Activated T-cell treated with anti-CD3 and anti-CD28 coated beads, Interleukin-2, amount 50 U/mL, for 72 hours (primary cell): ENCODE measurements at regions not wholly inside any gene's neighbourhood (a gene's known extent, or its start where the extent isn't known, plus 50 kb on each side); places are given as distances from the start of the nearest gene placed in this dataset.

Experiments
- ATAC-seq, 2 donors: fragments of 150-1000 bp; cut with Tn5 transposase; replicated peaks in 1 of 2; 2 replicates each; pipeline ENCODE4 v1.10.0; 2021; ENCODE audit warnings: moderate library complexity in 2 of 2, mild to moderate bottlenecking in 1 of 2
- DNase-seq, 2 donors: peaks; one replicate each; pipeline ENCODE4 v3.0.0; 2021 to 2022; ENCODE audit warnings: mixed read lengths in 1 of 2
- H3K27ac Mint-ChIP-seq: one replicate; pipeline ENCODE4 v1.8.0; 2022; ENCODE audit warnings: mild to moderate bottlenecking, moderate library complexity, mixed read lengths
- H3K27me3 Mint-ChIP-seq: one replicate; pipeline ENCODE4 v1.8.0; 2022; ENCODE audit warnings: low read depth, mixed read lengths
- H3K36me3 Mint-ChIP-seq, 2 donors: one replicate each; pipeline ENCODE4 v1.8.0; 2022; ENCODE audit warnings: mixed read lengths in 2 of 2, mild to moderate bottlenecking in 1 of 2; ENCODE audit not compliant: insufficient read depth in 2 of 2
- H3K4me1 Mint-ChIP-seq: one replicate; pipeline ENCODE4 v1.8.0; 2022; ENCODE audit warnings: low read depth, mixed read lengths
- H3K4me3 Mint-ChIP-seq, 2 donors: one replicate each; pipeline ENCODE4 v1.8.0; 2022; ENCODE audit warnings: mild to moderate bottlenecking in 2 of 2, mixed read lengths in 2 of 2, moderate library complexity in 2 of 2
- H3K9me3 Mint-ChIP-seq, 2 donors: one replicate each; pipeline ENCODE4 v1.8.0; 2022; ENCODE audit warnings: mixed read lengths in 2 of 2

- H3K4me3 Mint-ChIP-seq: no peak overlapping the region
- no peak overlapping the region for H3K27ac Mint-ChIP-seq
- no peak for ATAC-seq
- no peaks in the 10 kb centered on the region for H3K27me3 Mint-ChIP-seq
- no peak for DNase-seq
- H3K4me1 Mint-ChIP-seq: no peaks in the 10 kb centered on the region
- H3K36me3 Mint-ChIP-seq: peaks cover 0 to 2% of the 10 kb centered on the region in 2 donors
- H3K9me3 Mint-ChIP-seq: peaks cover 2 to 14% of the 10 kb centered on the region in 2 donors
Measured at GRCh38 chr2:4139731-4140130, 436.4 kb downstream of the DCDC2C start.

DNA sequence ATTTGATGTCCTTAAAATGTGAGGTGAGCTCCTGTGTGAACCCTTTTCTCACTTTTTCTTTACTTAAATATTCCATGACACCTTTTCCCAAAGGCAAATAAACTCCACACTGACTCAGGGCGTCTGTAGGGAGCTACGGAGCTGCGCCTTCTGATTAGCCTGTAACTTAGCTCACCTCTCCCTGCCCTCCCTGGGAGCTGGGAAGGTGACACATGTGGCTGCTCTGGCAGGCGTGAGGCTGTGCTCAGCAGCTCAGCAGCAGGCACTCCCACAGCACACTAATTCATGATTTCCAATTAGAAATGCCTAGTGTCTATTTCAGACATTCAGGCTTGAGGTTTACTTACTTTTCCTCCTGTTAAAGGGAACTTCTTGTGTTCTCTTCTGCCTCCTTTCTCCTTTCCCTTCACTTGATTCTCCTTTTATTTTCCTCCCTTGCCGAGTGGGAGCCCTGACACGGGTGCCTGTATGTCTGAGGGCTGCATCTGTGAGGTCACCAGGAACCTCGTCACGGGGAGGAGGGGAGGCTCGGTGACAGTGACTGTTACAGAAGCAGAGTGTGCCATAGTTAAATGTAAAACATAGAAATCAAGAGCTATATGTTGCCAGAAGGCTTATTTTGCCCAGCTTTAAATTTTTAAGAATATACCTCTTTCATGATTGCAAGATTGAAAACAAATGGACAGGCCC lies 437.1 kb downstream of the DCDC2C start:
- ATAC-seq: no peak
- H3K4me1 Mint-ChIP-seq: no peaks in the 10 kb centered on the region
- peaks cover 2 to 14% of the 10 kb centered on the region in 2 donors for H3K9me3 Mint-ChIP-seq
- H3K36me3 Mint-ChIP-seq: peaks cover 0 to 2% of the 10 kb centered on the region in 2 donors
- no peaks in the 10 kb centered on the region for H3K27me3 Mint-ChIP-seq
- H3K4me3 Mint-ChIP-seq: no peak overlapping the region
- no peak for DNase-seq
- H3K27ac Mint-ChIP-seq: no peak overlapping the region

DNA sequence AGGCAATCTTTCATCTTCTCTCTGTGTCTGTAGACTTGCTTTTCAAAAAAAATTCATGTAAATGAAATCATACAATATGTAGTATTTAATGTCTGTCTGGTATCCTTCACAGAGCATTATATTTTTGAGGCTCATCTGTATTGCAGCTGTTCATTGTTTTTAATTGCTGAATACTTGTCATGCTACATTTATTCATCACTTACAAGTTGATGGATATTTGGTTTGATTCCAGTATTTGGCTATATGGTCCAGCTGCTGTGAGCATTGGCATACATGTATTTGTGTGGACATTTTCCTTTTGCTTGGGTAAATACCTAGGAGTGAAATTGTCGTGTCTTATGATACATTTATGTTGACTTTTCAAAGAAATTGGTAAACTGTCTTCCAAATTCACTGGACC lies 441.4 kb downstream of the DCDC2C start:
- no peak for DNase-seq
- no peaks in the 10 kb centered on the region for H3K27me3 Mint-ChIP-seq
- H3K27ac Mint-ChIP-seq: no peak overlapping the region
- no peaks in the 10 kb centered on the region for H3K4me1 Mint-ChIP-seq
- peaks cover 0 to 2% of the 10 kb centered on the region in 2 donors for H3K36me3 Mint-ChIP-seq
- ATAC-seq: no peak
- no peak overlapping the region for H3K4me3 Mint-ChIP-seq
- H3K9me3 Mint-ChIP-seq: peaks cover 0 to 7% of the 10 kb centered on the region in 2 donors

- Mint-ChIP-seq H3K9me3 (peaks cover 2 to 8% of the 10 kb centered on the region in 2 donors), H3K27ac (no peak overlapping the region), H3K4me1 (no peaks in the 10 kb centered on the region), H3K4me3 (no peak overlapping the region), H3K27me3 (no peaks in the 10 kb centered on the region), H3K36me3 (no peaks in the 10 kb centered on the region)
- DNase-seq (no peak), ATAC-seq (no peak)
Measured at GRCh38 chr2:4151521-4151920, 448.1 kb downstream of the DCDC2C start.

GRCh38 chr2:4152051-4152450 lies 448.7 kb downstream of the DCDC2C start:
- peaks cover 2 to 8% of the 10 kb centered on the region in 2 donors for H3K9me3 Mint-ChIP-seq
- no peak for DNase-seq

GRCh38 chr2:4168834-4169233 lies 465.5 kb downstream of the DCDC2C start:
- H3K27me3 Mint-ChIP-seq: no peaks in the 10 kb centered on the region
- ATAC-seq (no peak), DNase-seq (no peak)
- no peak overlapping the region for H3K4me3 Mint-ChIP-seq
- peaks cover 2 to 11% of the 10 kb centered on the region in 2 donors for H3K36me3 Mint-ChIP-seq
- H3K9me3 Mint-ChIP-seq: peaks cover 14 to 16% of the 10 kb centered on the region in 2 donors
- no peak overlapping the region for H3K27ac Mint-ChIP-seq
- no peaks in the 10 kb centered on the region for H3K4me1 Mint-ChIP-seq

More at GRCh38 chr2:4152051-4152450, 448.7 kb downstream of the DCDC2C start:
- no peaks in the 10 kb centered on the region for H3K4me1 Mint-ChIP-seq
- no peak overlapping the region for H3K4me3 Mint-ChIP-seq
- no peak overlapping the region for H3K27ac Mint-ChIP-seq
- H3K36me3 Mint-ChIP-seq: no peaks in the 10 kb centered on the region
- H3K27me3 Mint-ChIP-seq: no peaks in the 10 kb centered on the region
- no peak for ATAC-seq

GRCh38 chr2:4174796-4175195 lies 471.4 kb downstream of the DCDC2C start:
- H3K27me3 Mint-ChIP-seq: no peaks in the 10 kb centered on the region
- H3K27ac Mint-ChIP-seq: no peak overlapping the region
- no peak overlapping the region for H3K4me3 Mint-ChIP-seq
- H3K4me1 Mint-ChIP-seq: no peaks in the 10 kb centered on the region
- H3K9me3 Mint-ChIP-seq: peaks cover 9 to 27% of the 10 kb centered on the region in 2 donors
- peaks cover 3 to 11% of the 10 kb centered on the region in 2 donors for H3K36me3 Mint-ChIP-seq
- DNase-seq (no peak), ATAC-seq (no peak)

DNA sequence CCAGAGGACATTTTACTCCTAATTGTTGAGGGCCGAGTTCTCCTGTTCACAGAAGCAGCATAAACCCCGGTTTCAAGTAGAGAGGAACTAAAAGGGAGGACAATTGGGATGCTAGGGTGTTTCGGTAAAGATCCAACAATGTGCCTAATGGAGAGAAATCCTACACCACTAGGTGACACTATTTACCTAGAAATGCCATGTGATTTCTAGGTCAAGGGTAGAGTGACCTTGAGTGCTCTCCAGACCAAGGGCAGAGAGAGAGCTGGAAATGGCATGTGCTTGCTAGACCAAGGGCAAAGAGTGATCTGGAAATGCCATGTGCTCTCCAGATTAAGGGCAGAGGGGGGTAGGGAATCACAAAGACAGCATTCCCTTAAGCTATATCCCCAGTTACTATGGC lies 472.0 kb downstream of the DCDC2C start:
- no peaks in the 10 kb centered on the region for H3K4me1 Mint-ChIP-seq
- no peak overlapping the region for H3K4me3 Mint-ChIP-seq
- DNase-seq: no peak
- no peak overlapping the region for H3K27ac Mint-ChIP-seq
- H3K9me3 Mint-ChIP-seq: peaks cover 9 to 29% of the 10 kb centered on the region in 2 donors
- ATAC-seq: no peak
- H3K27me3 Mint-ChIP-seq: no peaks in the 10 kb centered on the region
- H3K36me3 Mint-ChIP-seq: peaks cover 3 to 11% of the 10 kb centered on the region in 2 donors

DNA sequence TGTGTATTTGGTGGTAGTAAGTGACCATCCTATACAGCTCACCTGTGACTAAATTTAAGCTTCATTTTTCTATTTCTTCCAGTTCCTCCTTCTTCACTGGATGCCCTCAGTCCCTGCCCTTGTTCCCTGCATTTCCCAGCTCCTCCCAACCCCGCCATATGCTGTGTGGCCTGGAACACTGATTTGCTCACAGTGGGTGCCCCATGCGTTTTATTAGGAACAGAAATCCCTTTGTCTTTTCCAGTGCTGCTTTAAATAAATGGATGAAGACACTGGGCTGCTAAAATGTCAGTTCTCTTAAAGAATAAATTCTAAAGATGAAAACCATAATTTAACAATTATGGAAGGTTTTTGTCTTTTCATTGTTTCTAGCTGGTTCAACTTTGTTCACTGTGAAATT lies 477.3 kb downstream of the DCDC2C start:
- Mint-ChIP-seq H3K4me3 (no peak overlapping the region), H3K9me3 (peaks cover 7 to 19% of the 10 kb centered on the region in 2 donors), H3K27me3 (no peaks in the 10 kb centered on the region), H3K36me3 (peaks cover under 1 to 8% of the 10 kb centered on the region in 2 donors), H3K27ac (no peak overlapping the region), H3K4me1 (no peaks in the 10 kb centered on the region)
- ATAC-seq (no peak), DNase-seq (no peak)

DNA sequence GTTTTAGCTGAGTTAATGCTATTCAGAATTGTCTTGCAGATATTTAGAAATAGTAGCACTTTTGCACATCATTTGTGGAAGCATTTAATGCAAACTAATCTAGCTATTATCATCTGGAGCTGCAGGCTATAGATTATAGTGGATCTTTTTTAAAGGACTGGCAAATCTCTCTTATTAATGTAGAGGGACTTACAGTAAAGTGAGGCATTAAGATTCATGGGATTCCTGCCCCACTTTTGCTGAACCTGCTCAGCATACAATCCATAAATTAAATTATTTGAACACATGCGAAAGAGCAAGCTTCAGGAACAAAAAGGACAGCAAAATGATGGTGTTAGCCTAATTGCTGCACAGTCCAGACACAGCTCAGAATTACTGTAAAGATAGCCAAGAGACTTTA lies 477.7 kb downstream of the DCDC2C start:
- Mint-ChIP-seq H3K27me3 (no peaks in the 10 kb centered on the region), H3K27ac (no peak overlapping the region), H3K36me3 (peaks cover 0 to 6% of the 10 kb centered on the region in 2 donors), H3K4me3 (no peak overlapping the region), H3K9me3 (peaks cover 6 to 17% of the 10 kb centered on the region in 2 donors), H3K4me1 (no peaks in the 10 kb centered on the region)
- DNase-seq: no peak
- ATAC-seq: no peak

- ATAC-seq: no peak
- no peaks in the 10 kb centered on the region for H3K4me1 Mint-ChIP-seq
Measured at GRCh38 chr2:4188561-4188960, 485.2 kb downstream of the DCDC2C start.

GRCh38 chr2:4190548-4190947 lies 487.2 kb downstream of the DCDC2C start:
- ATAC-seq: no peak

More at GRCh38 chr2:4188561-4188960, 485.2 kb downstream of the DCDC2C start:
- Mint-ChIP-seq H3K27ac (no peak overlapping the region), H3K36me3 (peaks cover 0 to 4% of the 10 kb centered on the region in 2 donors), H3K4me3 (no peak overlapping the region), H3K27me3 (no peaks in the 10 kb centered on the region), H3K9me3 (peaks cover 0 to 12% of the 10 kb centered on the region in 2 donors)
- no peak for DNase-seq

DNA sequence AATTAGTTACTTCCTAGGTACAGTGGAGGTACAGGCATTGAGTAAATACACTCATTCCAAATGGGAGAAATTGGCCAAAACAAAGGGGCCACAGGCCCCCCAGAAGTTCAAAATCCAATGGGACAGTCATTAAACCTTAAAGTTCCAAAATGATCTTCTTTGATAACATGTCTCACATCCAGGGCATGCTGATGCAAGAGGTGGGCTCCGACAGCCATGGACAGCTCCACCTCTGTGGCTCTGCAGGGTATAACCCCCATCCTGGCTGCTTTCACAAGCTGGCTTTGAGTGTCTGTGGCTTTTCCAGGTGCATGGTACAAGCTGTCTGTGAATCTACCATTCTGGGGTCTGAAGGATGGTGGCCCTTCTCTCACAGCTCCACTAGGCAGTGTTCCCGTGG lies 488.7 kb downstream of the DCDC2C start:
- peaks cover 0 to 4% of the 10 kb centered on the region in 2 donors for H3K36me3 Mint-ChIP-seq
- H3K27ac Mint-ChIP-seq: no peak overlapping the region
- DNase-seq: no peak
- no peaks in the 10 kb centered on the region for H3K4me1 Mint-ChIP-seq
- no peak for ATAC-seq
- no peaks in the 10 kb centered on the region for H3K27me3 Mint-ChIP-seq
- H3K9me3 Mint-ChIP-seq: peaks cover 13 to 16% of the 10 kb centered on the region in 2 donors
- no peak overlapping the region for H3K4me3 Mint-ChIP-seq

More at GRCh38 chr2:4190548-4190947, 487.2 kb downstream of the DCDC2C start:
- Mint-ChIP-seq H3K4me3 (no peak overlapping the region), H3K4me1 (no peaks in the 10 kb centered on the region), H3K9me3 (peaks cover 10 to 16% of the 10 kb centered on the region in 2 donors), H3K27me3 (no peaks in the 10 kb centered on the region), H3K27ac (no peak overlapping the region), H3K36me3 (peaks cover 0 to 4% of the 10 kb centered on the region in 2 donors)
- DNase-seq: no peak
